Hepatocyte (in vitro differentiated cells): ENCODE measurements at regions not wholly inside any gene's neighbourhood (a gene's known extent, or its start where the extent isn't known, plus 50 kb on each side); places are given as distances from the start of the nearest gene placed in this dataset.

Experiments
- DNase-seq: peaks from one replicate; pipeline ENCODE4 v3.0.0-alpha.2; 2016; ENCODE audit warnings: low spot score
- H2AFZ ChIP-seq: fragments of 200-600 bp; sonication (generic); 2 replicates; pipeline ENCODE4 v1.6.0; 2016; ENCODE audit warnings: antibody characterized with exemption, mild to moderate bottlenecking
- H3K27ac ChIP-seq: fragments of 200-600 bp; sonication (generic); 2 replicates; pipeline ENCODE4 v1.5.1; 2016; ENCODE audit warnings: mild to moderate bottlenecking
- H3K27me3 ChIP-seq: fragments of 200-600 bp; sonication (generic); 2 replicates; pipeline ENCODE4 v1.6.1; 2016
- H3K36me3 ChIP-seq: fragments of 200-600 bp; sonication (generic); replicated peaks from 2 replicates; pipeline ENCODE4 v1.5.1; 2016; ENCODE audit warnings: low read depth; ENCODE audit not compliant: insufficient read depth
- H3K4me1 ChIP-seq: fragments of 200-600 bp; sonication (generic); 2 replicates; pipeline ENCODE4 v1.5.1; 2016; ENCODE audit warnings: mild to moderate bottlenecking, moderate library complexity; ENCODE audit not compliant: insufficient read depth
- H3K4me2 ChIP-seq: fragments of 200-600 bp; sonication (generic); 2 replicates; pipeline ENCODE4 v1.6.0; 2016
- H3K4me3 ChIP-seq: fragments of 200-600 bp; sonication (generic); 2 replicates; pipeline ENCODE4 v1.5.1; 2016; ENCODE audit warnings: mild to moderate bottlenecking
- H3K79me2 ChIP-seq: fragments of 200-600 bp; sonication (generic); 2 replicates; pipeline ENCODE4 v1.6.0; 2017; ENCODE audit warnings: mild to moderate bottlenecking
- H3K9me2 ChIP-seq: fragments of 200-600 bp; sonication (generic); replicated peaks from 2 replicates; pipeline ENCODE4 v1.6.0; 2017; ENCODE audit warnings: mild to moderate bottlenecking; ENCODE audit not compliant: insufficient read depth
- H3K9me3 ChIP-seq: fragments of 200-600 bp; sonication (generic); 2 replicates; pipeline ENCODE4 v1.5.1; 2016; ENCODE audit warnings: low read depth, mild to moderate bottlenecking
- H4K20me1 ChIP-seq: fragments of 200-600 bp; sonication (generic); 2 replicates; pipeline ENCODE4 v1.6.0; 2016; ENCODE audit warnings: mild to moderate bottlenecking; ENCODE audit not compliant: insufficient read depth, poor library complexity, severe bottlenecking
- CTCF ChIP-seq: fragments of 200-600 bp; sonication (generic); IDR thresholded peaks from 2 replicates; pipeline ENCODE4 v1.5.1; 2016; ENCODE audit warnings: antibody characterized with exemption, mild to moderate bottlenecking; ENCODE audit not compliant: poor library complexity
- EZH2 ChIP-seq: fragments of 200-600 bp; sonication (generic); IDR thresholded peaks from 2 replicates; pipeline ENCODE4 v1.6.1; 2016; ENCODE audit warnings: antibody characterized with exemption, mild to moderate bottlenecking, borderline replicate concordance
- EZH2phosphoT487 ChIP-seq: fragments of 200-600 bp; sonication (generic); IDR thresholded peaks from one replicate; pipeline ENCODE4 v1.6.1; 2018; ENCODE audit warnings: antibody characterized with exemption, mild to moderate bottlenecking, low read depth, moderate library complexity; ENCODE audit not compliant: unreplicated experiment, severe bottlenecking
- WGBS: methylation state at CpG from one replicate; pipeline ENCODE4 v1.1.6; 2016; ENCODE audit warnings: low lambda C conversion rate; ENCODE audit errors: missing lambda C conversion rate; 5-methylcytosine and 5-hydroxymethylcytosine counted together

- no peaks in the 10 kb centered on the region for H3K9me2 ChIP-seq
- TF ChIP-seq CTCF (no peak), EZH2 (no peak)
- H2AFZ ChIP-seq = no peak overlapping the region
- no peak overlapping the region for H3K4me2 ChIP-seq
- H4K20me1 ChIP-seq = no peaks in the 10 kb centered on the region
- H3K9me3 ChIP-seq = no peaks in the 10 kb centered on the region
- no peaks in the 10 kb centered on the region for H3K27me3 ChIP-seq
- H3K36me3 ChIP-seq = no peaks in the 10 kb centered on the region
- H3K79me2 ChIP-seq = no peaks in the 10 kb centered on the region
- DNase-seq = no peak
- H3K4me3 ChIP-seq = no peak overlapping the region
- H3K27ac ChIP-seq = peak overlapping the region; percentile 63
- 73% methylated on average over 2 of the region's 2 CpGs for WGBS
- H3K4me1 ChIP-seq = peaks cover 5% of the 10 kb centered on the region
Observed at GRCh38 chr2:157174321-157174720, 83.2 kb upstream of the GALNT5 start.

DNA sequence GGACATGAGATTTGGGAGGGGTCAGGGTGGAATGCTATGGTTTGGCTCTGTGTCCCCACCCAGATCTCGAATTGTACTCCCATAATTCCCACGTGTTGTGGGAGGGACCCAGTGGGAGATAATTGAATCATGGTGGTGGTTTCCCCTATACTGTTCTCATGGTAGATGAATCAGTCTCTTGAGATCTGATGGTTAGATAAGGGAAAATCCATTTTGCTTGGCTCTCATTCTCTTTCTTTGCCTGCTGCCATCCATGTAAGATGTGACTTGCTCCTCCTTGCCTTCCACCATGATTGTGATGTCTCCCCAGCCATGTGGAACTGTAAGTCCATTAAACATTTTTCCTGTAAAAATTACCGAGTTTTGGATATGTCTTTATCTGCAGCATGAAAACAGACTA lies 80.9 kb upstream of the GALNT5 start:
- Histone ChIP-seq H3K79me2 (no peaks in the 10 kb centered on the region), H4K20me1 (no peaks in the 10 kb centered on the region), H3K36me3 (no peaks in the 10 kb centered on the region), H3K4me1 (peaks cover 5% of the 10 kb centered on the region), H3K4me2 (no peak overlapping the region), H3K27me3 (no peaks in the 10 kb centered on the region), H3K27ac (no peak overlapping the region), H3K4me3 (no peak overlapping the region), H3K9me3 (no peaks in the 10 kb centered on the region), H3K9me2 (no peaks in the 10 kb centered on the region), H2AFZ (no peak overlapping the region)
- TF ChIP-seq EZH2 = no peak
- DNase-seq = no peak
- WGBS = 83% methylated on average over 3 of the region's 3 CpGs

GRCh38 chr2:157178874-157179273 lies 78.6 kb upstream of the GALNT5 start:
- no peaks in the 10 kb centered on the region for H4K20me1 ChIP-seq
- no peak overlapping the region for H3K27ac ChIP-seq
- no peaks in the 10 kb centered on the region for H3K9me2 ChIP-seq
- H3K4me3 ChIP-seq = no peak overlapping the region
- H3K79me2 ChIP-seq = no peaks in the 10 kb centered on the region
- DNase-seq = no peak
- H3K27me3 ChIP-seq = no peaks in the 10 kb centered on the region
- H2AFZ ChIP-seq = no peak overlapping the region
- no peaks in the 10 kb centered on the region for H3K9me3 ChIP-seq
- TF ChIP-seq EZH2 (no peak), EZH2phosphoT487 (no peak), CTCF (no peak)
- H3K4me1 ChIP-seq = peaks cover 5% of the 10 kb centered on the region
- no peak overlapping the region for H3K4me2 ChIP-seq
- H3K36me3 ChIP-seq = no peaks in the 10 kb centered on the region

GRCh38 chr2:157179324-157180105 lies 78.0 kb upstream of the GALNT5 start:
- Histone ChIP-seq H2AFZ (no peak overlapping the region), H3K9me3 (no peaks in the 10 kb centered on the region), H4K20me1 (no peaks in the 10 kb centered on the region), H3K27ac (no peak overlapping the region), H3K9me2 (no peaks in the 10 kb centered on the region), H3K36me3 (no peaks in the 10 kb centered on the region), H3K79me2 (no peaks in the 10 kb centered on the region), H3K4me1 (peaks cover under 1% of the 10 kb centered on the region), H3K27me3 (no peaks in the 10 kb centered on the region), H3K4me3 (no peak overlapping the region), H3K4me2 (no peak overlapping the region)
- no peak for DNase-seq
- WGBS = 92% methylated on average over 4 of the region's 4 CpGs
- TF ChIP-seq CTCF = no peak
- TF ChIP-seq EZH2phosphoT487 = no peak
- TF ChIP-seq EZH2 = no peak
